ENCODE measurements at regions not wholly inside any gene's neighbourhood (a gene's known extent, or its start where the extent isn't known, plus 50 kb on each side); places are given as distances from the start of the nearest gene placed in this dataset.

GRCh38 chr2:120433816-120434290 lies 87.9 kb downstream of the INHBB start:
- Histone ChIP-seq H3K9me3 (replicated peaks in 1 of 3) (no peaks in the 10 kb centered on the region), H3K36me3 (replicated peaks in 1 of 2) (no peaks in the 10 kb centered on the region), H3K4me3 (no peak overlapping the region), H3K27ac (no peak overlapping the region), H3K4me1 (replicated peaks in 1 of 2) (peaks cover 0 to 3% of the 10 kb centered on the region in 2 donors), H3K27me3 (no peaks in the 10 kb centered on the region)
- WGBS, 4 donors: 89 to 100% (median 98%) methylated on average over 3 to 7 of the region's 7 CpGs
- TF ChIP-seq, protein P1, sequence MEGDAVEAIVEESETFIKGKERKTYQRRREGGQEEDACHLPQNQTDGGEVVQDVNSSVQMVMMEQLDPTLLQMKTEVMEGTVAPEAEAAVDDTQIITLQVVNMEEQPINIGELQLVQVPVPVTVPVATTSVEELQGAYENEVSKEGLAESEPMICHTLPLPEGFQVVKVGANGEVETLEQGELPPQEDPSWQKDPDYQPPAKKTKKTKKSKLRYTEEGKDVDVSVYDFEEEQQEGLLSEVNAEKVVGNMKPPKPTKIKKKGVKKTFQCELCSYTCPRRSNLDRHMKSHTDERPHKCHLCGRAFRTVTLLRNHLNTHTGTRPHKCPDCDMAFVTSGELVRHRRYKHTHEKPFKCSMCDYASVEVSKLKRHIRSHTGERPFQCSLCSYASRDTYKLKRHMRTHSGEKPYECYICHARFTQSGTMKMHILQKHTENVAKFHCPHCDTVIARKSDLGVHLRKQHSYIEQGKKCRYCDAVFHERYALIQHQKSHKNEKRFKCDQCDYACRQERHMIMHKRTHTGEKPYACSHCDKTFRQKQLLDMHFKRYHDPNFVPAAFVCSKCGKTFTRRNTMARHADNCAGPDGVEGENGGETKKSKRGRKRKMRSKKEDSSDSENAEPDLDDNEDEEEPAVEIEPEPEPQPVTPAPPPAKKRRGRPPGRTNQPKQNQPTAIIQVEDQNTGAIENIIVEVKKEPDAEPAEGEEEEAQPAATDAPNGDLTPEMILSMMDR (IDR thresholded peaks at IDR 0.05): no peak
- no peak for TF ChIP-seq POLR2A (IDR thresholded peaks at IDR 0.05)
- DNase-seq: no peak
- intact Hi-C loops (cut with DNase I): loop anchor here in 1 of 2 donors (5.0 kb wide), 1 partner anchor 92 kb away; no protein-coding TSS in a partner anchor

DNA sequence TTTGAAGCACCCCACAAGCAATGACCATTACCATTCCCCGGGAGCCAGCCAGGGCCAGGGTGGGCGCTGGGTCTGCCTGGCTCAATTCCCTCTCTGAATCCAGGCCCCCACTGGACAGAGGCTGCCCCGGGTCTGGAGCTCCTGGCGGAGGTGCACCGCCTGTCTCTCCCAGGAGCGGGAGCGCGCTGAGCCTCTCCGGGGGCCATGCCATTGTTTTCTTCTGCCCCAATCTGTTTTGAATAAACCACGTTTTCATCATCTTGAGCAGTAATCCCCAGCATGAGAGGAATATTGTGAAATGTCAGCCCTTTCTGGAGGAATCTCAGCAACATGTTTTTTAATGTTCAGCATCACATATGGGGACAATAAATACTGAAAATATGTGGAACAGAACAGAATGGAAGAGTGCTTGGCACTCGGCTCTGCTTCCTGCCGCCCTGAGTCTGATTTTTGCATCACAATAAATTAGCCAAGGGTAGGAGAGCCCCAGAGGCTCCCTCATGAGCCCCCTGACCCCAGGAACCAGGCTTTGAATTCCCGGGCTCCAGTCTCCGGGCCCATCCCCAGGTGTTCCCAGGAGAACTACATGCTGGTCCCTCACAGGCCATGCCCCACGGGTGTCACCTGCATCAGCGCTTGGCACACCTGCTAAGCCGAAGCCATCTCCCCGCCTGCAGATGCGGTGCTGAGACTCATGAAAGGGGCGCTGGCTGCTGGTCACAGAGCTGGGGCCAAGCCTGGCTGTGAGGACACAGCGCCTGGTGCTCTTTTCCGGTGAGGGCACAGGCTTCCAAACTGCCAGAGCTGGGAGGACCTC lies 88.8 kb downstream of the INHBB start:
- intact Hi-C loops (cut with DNase I): loop anchor here in 1 of 2 donors (5.0 kb wide), 2 partner anchors 92 to 248 kb away; no protein-coding TSS in a partner anchor
- TF ChIP-seq, protein P1 (IDR thresholded peaks at IDR 0.05): no peak
- no peak for TF ChIP-seq POLR2A (IDR thresholded peaks at IDR 0.05)
- Histone ChIP-seq H3K27me3 (no peaks in the 10 kb centered on the region), H3K4me3 (no peak overlapping the region), H3K9me3 (replicated peaks in 1 of 3) (no peaks in the 10 kb centered on the region), H3K36me3 (replicated peaks in 1 of 2) (no peaks in the 10 kb centered on the region), H3K4me1 (replicated peaks in 1 of 2) (peaks cover 0 to 3% of the 10 kb centered on the region in 2 donors), H3K27ac (no peak overlapping the region)
- 80 to 87% (median 85%) methylated on average over 18 to 22 of the region's 22 CpGs for WGBS, 4 donors
- DNase-seq: no peak

DNA sequence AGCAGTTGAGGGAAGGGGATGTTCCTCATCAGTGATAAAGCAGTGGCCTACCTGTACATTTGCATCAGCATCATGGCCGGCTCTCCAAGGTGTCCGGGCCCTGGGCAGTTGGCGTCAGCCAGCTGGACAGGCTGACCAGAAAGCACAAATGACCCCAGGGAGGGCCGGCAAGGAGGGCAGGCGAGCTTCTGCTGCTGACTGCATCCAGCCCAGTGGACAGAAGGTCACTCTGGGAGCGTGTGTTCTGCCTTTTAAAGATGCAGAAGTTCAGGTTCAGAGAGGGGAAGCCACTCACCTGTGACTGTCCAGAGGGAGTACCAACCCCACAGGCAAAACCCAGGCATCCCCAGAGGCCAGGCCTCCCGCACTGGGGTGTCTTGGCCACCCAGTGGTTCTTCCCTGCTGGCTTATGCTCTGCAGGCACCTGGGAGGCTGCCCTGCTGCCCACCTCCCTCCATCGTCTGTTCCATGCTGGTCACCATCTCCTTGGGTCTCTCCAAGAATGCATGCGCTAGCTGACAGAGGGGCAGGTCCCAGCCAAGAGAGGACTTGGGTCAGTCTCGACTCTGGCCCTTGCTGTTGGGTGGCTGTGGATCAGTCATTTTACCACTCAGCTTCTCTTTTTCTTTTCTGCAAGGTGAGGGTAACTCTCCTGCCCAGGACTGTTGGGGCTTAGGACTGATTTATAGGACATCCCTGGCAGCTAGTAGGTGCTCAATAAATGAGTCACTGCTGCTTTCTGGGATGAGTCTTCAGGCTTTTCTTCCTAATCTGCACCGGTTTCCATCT lies 89.9 kb downstream of the INHBB start:
- peak in 2 of 7 donors; percentile 10 to 40 for DNase-seq
- H3K9me3 ChIP-seq (replicated peaks in 1 of 3): no peaks in the 10 kb centered on the region
- H3K36me3 ChIP-seq (replicated peaks in 1 of 2): no peaks in the 10 kb centered on the region
- no peak overlapping the region for H3K4me3 ChIP-seq
- no peak for TF ChIP-seq POLR2A (IDR thresholded peaks at IDR 0.05)
- TF ChIP-seq, protein P1 (IDR thresholded peaks at IDR 0.05): no peak
- WGBS, 4 donors: 67 to 84% (median 71%) methylated on average over 11 of the region's 11 CpGs
- no peaks in the 10 kb centered on the region for H3K4me1 ChIP-seq (replicated peaks in 1 of 2)
- intact Hi-C loops (cut with DNase I): loop anchor here in 1 of 2 donors (5.0 kb wide), 1 partner anchor 246 kb away; no protein-coding TSS in a partner anchor
- no peak overlapping the region for H3K27ac ChIP-seq
- no peaks in the 10 kb centered on the region for H3K27me3 ChIP-seq

DNA sequence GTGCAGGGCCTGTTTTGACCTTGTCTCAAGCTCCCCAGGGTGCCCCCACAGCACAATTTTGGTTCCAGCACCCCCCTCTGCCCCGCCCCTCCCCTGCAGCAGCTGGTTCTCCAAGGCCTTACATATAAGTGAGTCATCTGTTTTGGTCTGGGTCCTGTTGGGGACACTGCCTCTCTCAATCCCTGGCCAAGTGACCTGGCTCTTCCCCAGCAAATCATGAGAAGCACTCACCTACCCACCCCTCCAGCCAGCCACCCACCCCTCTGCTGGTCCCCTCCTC lies 90.5 kb downstream of the INHBB start:
- 48 to 69% (median 54%) methylated on average over 1 of the region's 1 CpG; no CpG with 5 or more reads in 1 of the 4 donors for WGBS, 4 donors
- H3K27me3 ChIP-seq: no peaks in the 10 kb centered on the region
- intact Hi-C loops (cut with DNase I): loop anchor here in 1 of 2 donors (5.0 kb wide), 1 partner anchor 246 kb away; no protein-coding TSS in a partner anchor

More for the DNA sequence above, 90.5 kb downstream of the INHBB start:
- Histone ChIP-seq H3K4me3 (no peak overlapping the region), H3K9me3 (replicated peaks in 1 of 3) (no peaks in the 10 kb centered on the region), H3K27ac (peak overlapping the region in 2 of 5 donors; percentile 54 to 66), H3K36me3 (replicated peaks in 1 of 2) (no peaks in the 10 kb centered on the region), H3K4me1 (replicated peaks in 1 of 2) (no peaks in the 10 kb centered on the region)
- TF ChIP-seq, protein P1 (IDR thresholded peaks at IDR 0.05): no peak
- TF ChIP-seq POLR2A (IDR thresholded peaks at IDR 0.05): no peak
- peak; percentile 74 to 93 (median 84) for DNase-seq
